Smooth muscle cell (in vitro differentiated cells): ENCODE measurements at regions not wholly inside any gene's neighbourhood (a gene's known extent, or its start where the extent isn't known, plus 50 kb on each side); places are given as distances from the start of the nearest gene placed in this dataset.

ENCODE experiments used
- DNase-seq: peaks from one replicate; lab custom pipeline; 2025; ENCODE audit not compliant: unreplicated experiment; lab: John Stamatoyannopoulos, UW
- H2AFZ ChIP-seq: fragments of 200-600 bp; sonication (generic); 2 replicates; pipeline ENCODE4 v1.6.0; 2016; ENCODE audit warnings: antibody characterized with exemption, low read depth, mild to moderate bottlenecking
- H3F3A ChIP-seq: fragments of 200-600 bp; sonication (generic); 2 replicates; pipeline ENCODE4 v1.6.0; 2017; ENCODE audit warnings: antibody characterized with exemption, low read depth
- H3K27ac ChIP-seq: fragments of 200-600 bp; sonication (generic); 2 replicates; pipeline ENCODE4 v1.5.1; 2016; ENCODE audit warnings: low read depth, mild to moderate bottlenecking
- H3K27me3 ChIP-seq: fragments of 200-600 bp; sonication (generic); 2 replicates; pipeline ENCODE4 v1.6.1; 2016; ENCODE audit warnings: low read depth, mild to moderate bottlenecking
- H3K36me3 ChIP-seq: fragments of 200-600 bp; sonication (generic); 2 replicates; pipeline ENCODE4 v1.5.1; 2016; ENCODE audit warnings: low read depth
- H3K4me1 ChIP-seq: fragments of 200-600 bp; sonication (generic); 2 replicates; pipeline ENCODE4 v1.5.1; 2016; ENCODE audit warnings: low read depth
- H3K4me2 ChIP-seq: fragments of 200-600 bp; sonication (generic); 2 replicates; pipeline ENCODE4 v1.6.0; 2016; ENCODE audit warnings: mild to moderate bottlenecking
- H3K4me3 ChIP-seq: fragments of 200-600 bp; sonication (generic); 2 replicates; pipeline ENCODE4 v1.5.1; 2016; ENCODE audit warnings: mild to moderate bottlenecking
- H3K79me2 ChIP-seq: fragments of 200-600 bp; sonication (generic); 2 replicates; pipeline ENCODE4 v1.6.0; 2016; ENCODE audit warnings: low read depth, mild to moderate bottlenecking
- H3K9ac ChIP-seq: fragments of 200-600 bp; sonication (generic); 2 replicates; pipeline ENCODE4 v1.6.0; 2016; ENCODE audit warnings: low read depth
- H3K9me3 ChIP-seq: fragments of 200-600 bp; sonication (generic); replicated peaks from 2 replicates; pipeline ENCODE4 v1.5.1; 2016; ENCODE audit warnings: low read depth
- H4K20me1 ChIP-seq: fragments of 200-600 bp; sonication (generic); 2 replicates; pipeline ENCODE4 v1.6.0; 2016; ENCODE audit warnings: low read depth
- CTCF ChIP-seq: fragments of 200-600 bp; sonication (generic); IDR thresholded peaks from 2 replicates; pipeline ENCODE4 v1.5.1; 2017; ENCODE audit warnings: borderline replicate concordance, mild to moderate bottlenecking, antibody characterized with exemption; ENCODE audit not compliant: insufficient read depth, poor library complexity, severe bottlenecking
- WGBS: methylation state at CpG from one replicate; pipeline ENCODE4 v1.1.7; 2016; ENCODE audit warnings: low lambda C conversion rate; 5-methylcytosine and 5-hydroxymethylcytosine counted together

GRCh38 chr10:4431114-4431863, 394.7 kb upstream of the AKR1E2 start:
- no peak for DNase-seq

GRCh38 chr10:4429571-4429970, 396.4 kb upstream of the AKR1E2 start:
- Histone ChIP-seq H3K4me1 (no peaks in the 10 kb centered on the region), H3F3A (peaks cover 6% of the 10 kb centered on the region), H3K9ac (no peak overlapping the region), H3K9me3 (no peaks in the 10 kb centered on the region), H3K4me3 (no peak overlapping the region), H3K79me2 (no peaks in the 10 kb centered on the region), H3K27ac (no peak overlapping the region), H3K4me2 (no peak overlapping the region), H3K27me3 (no peaks in the 10 kb centered on the region), H3K36me3 (no peaks in the 10 kb centered on the region), H4K20me1 (no peaks in the 10 kb centered on the region), H2AFZ (peak overlapping the region; percentile 18)
- 78% methylated on average over 9 of the region's 9 CpGs for WGBS
- no peak for TF ChIP-seq CTCF
- DNase-seq = no peak

More at GRCh38 chr10:4431114-4431863, 394.7 kb upstream of the AKR1E2 start:
- peaks cover 6% of the 10 kb centered on the region for H3F3A ChIP-seq
- no peaks in the 10 kb centered on the region for H3K27me3 ChIP-seq
- TF ChIP-seq CTCF = no peak
- no peaks in the 10 kb centered on the region for H4K20me1 ChIP-seq
- H2AFZ ChIP-seq = peak overlapping the region; percentile 20
- peak overlapping the region; percentile 45 for H3K4me2 ChIP-seq
- H3K4me1 ChIP-seq = no peaks in the 10 kb centered on the region
- no peak overlapping the region for H3K4me3 ChIP-seq
- no peak overlapping the region for H3K9ac ChIP-seq
- 26% methylated on average over 11 of the region's 11 CpGs for WGBS
- H3K36me3 ChIP-seq = no peaks in the 10 kb centered on the region
- H3K79me2 ChIP-seq = no peaks in the 10 kb centered on the region
- H3K9me3 ChIP-seq = no peaks in the 10 kb centered on the region
- H3K27ac ChIP-seq = peak overlapping the region; percentile 68

GRCh38 chr10:4427532-4427931, 398.5 kb upstream of the AKR1E2 start:
- H3K9me3 ChIP-seq = no peaks in the 10 kb centered on the region
- TF ChIP-seq CTCF = no peak
- H3K27me3 ChIP-seq = no peaks in the 10 kb centered on the region
- 33% methylated on average over 1 of the region's 1 CpG for WGBS
- no peak for DNase-seq
- peaks cover 6% of the 10 kb centered on the region for H3F3A ChIP-seq
- no peak overlapping the region for H3K4me2 ChIP-seq
- H3K4me3 ChIP-seq = no peak overlapping the region
- H3K79me2 ChIP-seq = no peaks in the 10 kb centered on the region
- no peaks in the 10 kb centered on the region for H3K36me3 ChIP-seq
- no peaks in the 10 kb centered on the region for H4K20me1 ChIP-seq
- H2AFZ ChIP-seq = peak overlapping the region; percentile 83
- H3K27ac ChIP-seq = peak overlapping the region; percentile 42
- no peak overlapping the region for H3K9ac ChIP-seq
- H3K4me1 ChIP-seq = no peaks in the 10 kb centered on the region

GRCh38 chr10:4426866-4427265, 399.1 kb upstream of the AKR1E2 start:
- no peak for DNase-seq
- no peaks in the 10 kb centered on the region for H3K4me1 ChIP-seq
- no peaks in the 10 kb centered on the region for H3K27me3 ChIP-seq
- peaks cover 4% of the 10 kb centered on the region for H3F3A ChIP-seq
- no peak for TF ChIP-seq CTCF
- no peak overlapping the region for H3K4me2 ChIP-seq
- WGBS = 93% methylated on average over 1 of the region's 1 CpG
- H4K20me1 ChIP-seq = no peaks in the 10 kb centered on the region
- no peaks in the 10 kb centered on the region for H3K36me3 ChIP-seq
- H3K9ac ChIP-seq = no peak overlapping the region
- no peak overlapping the region for H3K27ac ChIP-seq
- H3K9me3 ChIP-seq = no peaks in the 10 kb centered on the region
- no peaks in the 10 kb centered on the region for H3K79me2 ChIP-seq
- no peak overlapping the region for H2AFZ ChIP-seq
- H3K4me3 ChIP-seq = no peak overlapping the region
